ENCODE measurements at regions not wholly inside any gene's neighbourhood (a gene's known extent, or its start where the extent isn't known, plus 50 kb on each side); places are given as distances from the start of the nearest gene placed in this dataset.

- in situ Hi-C loops (cut with HindIII; ENCODE audit: low pct_unique_long_range_greater_than_20kb, low sequenced_read_pairs), result no loop called here
- CTCF ChIA-PET, result no interaction called here
- no peaks in the 10 kb centered on the region; the same call in none of the 2 replicates for H3K27me3 ChIP-seq (ENCODE audit: control insufficient read depth, insufficient read depth, low read length)
- no peak overlapping the region for H3K4me3 ChIP-seq (ENCODE audit: low read depth in 2 of 2, low read length in 2 of 2)
- H3K27ac ChIP-seq (ENCODE audit: low read length), result no peak overlapping the region
- H3K36me3 ChIP-seq (ENCODE audit: control insufficient read depth, insufficient read depth, low read length), result no peaks in the 10 kb centered on the region
- H3K9me3 ChIP-seq (ENCODE audit: control insufficient read depth, insufficient read depth, low read depth, low read length), result no peaks in the 10 kb centered on the region
- no peak for ATAC-seq
- DNase-seq (ENCODE audit: low read depth, low spot score), result no peak
- H3K4me1 ChIP-seq (ENCODE audit: control insufficient read depth, insufficient read depth, low read length), result no peaks in the 10 kb centered on the region
- POLR2A ChIA-PET, result no interaction called here
- TF ChIP-seq CTCF (IDR thresholded peaks at IDR 0.05) (no peak), REST (IDR thresholded peaks at IDR 0.05; ENCODE audit: insufficient read depth in 1 of 2, low read depth in 2 of 2, low read length in 1 of 2) (no peak), TCF7L2 (IDR thresholded peaks at IDR 0.05; ENCODE audit: low read depth, low read length) (no peak), POLR2AphosphoS5 (IDR thresholded peaks at IDR 0.05; ENCODE audit: low read depth, low read length) (no peak), SIN3A (IDR thresholded peaks at IDR 0.05; ENCODE audit: borderline replicate concordance, insufficient read depth, low read depth, low read length) (no peak)
- no TSS peak for BruUV-seq (replicated peaks)
- intact Hi-C loops (cut with micrococcal nuclease; ENCODE audit: unreplicated experiment), result loop anchor here (5.0 kb wide), 1 partner anchor 432 kb away; no protein-coding TSS in a partner anchor
Observed at GRCh38 chr12:13735734-13736133, 245.7 kb downstream of the GRIN2B start.

- CTCF ChIA-PET, result no interaction called here
- no peaks in the 10 kb centered on the region for H3K36me3 ChIP-seq (ENCODE audit: control insufficient read depth, insufficient read depth, low read length)
- ATAC-seq, result no peak
- no peaks in the 10 kb centered on the region for H3K9me3 ChIP-seq (ENCODE audit: control insufficient read depth, insufficient read depth, low read depth, low read length)
- DNase-seq (ENCODE audit: low read depth, low spot score), result no peak
- TF ChIP-seq TCF7L2 (IDR thresholded peaks at IDR 0.05; ENCODE audit: low read depth, low read length) (no peak), REST (IDR thresholded peaks at IDR 0.05; ENCODE audit: insufficient read depth in 1 of 2, low read depth in 2 of 2, low read length in 1 of 2) (no peak), CTCF (IDR thresholded peaks at IDR 0.05) (no peak), SIN3A (IDR thresholded peaks at IDR 0.05; ENCODE audit: borderline replicate concordance, insufficient read depth, low read depth, low read length) (no peak), POLR2AphosphoS5 (IDR thresholded peaks at IDR 0.05; ENCODE audit: low read depth, low read length) (no peak)
- H3K4me3 ChIP-seq (ENCODE audit: low read depth in 2 of 2, low read length in 2 of 2), result no peak overlapping the region
- in situ Hi-C loops (cut with HindIII; ENCODE audit: low pct_unique_long_range_greater_than_20kb, low sequenced_read_pairs), result no loop called here
- intact Hi-C loops (cut with micrococcal nuclease; ENCODE audit: unreplicated experiment), result loop anchor here (5.0 kb wide), 1 partner anchor 433 kb away; no protein-coding TSS in a partner anchor
- no peaks in the 10 kb centered on the region for H3K4me1 ChIP-seq (ENCODE audit: control insufficient read depth, insufficient read depth, low read length)
- no peak overlapping the region for H3K27ac ChIP-seq (ENCODE audit: low read length)
- POLR2A ChIA-PET, result no interaction called here
- BruUV-seq (replicated peaks), result no TSS peak
- H3K27me3 ChIP-seq (ENCODE audit: control insufficient read depth, insufficient read depth, low read length), result no peaks in the 10 kb centered on the region; the same call in none of the 2 replicates
Observed at GRCh38 chr12:13734584-13735152, 246.7 kb downstream of the GRIN2B start.

Data from Panc1 (cell line).